GM12878 (cell line): ENCODE measurements at regions not wholly inside any gene's neighbourhood (a gene's known extent, or its start where the extent isn't known, plus 50 kb on each side); places are given as distances from the start of the nearest gene placed in this dataset.

ENCODE experiments used
- CBX5 ChIP-seq: sonication (generic); IDR thresholded peaks from 2 replicates; pipeline ENCODE4 v1.6.1; 2016; ENCODE audit warnings: low read depth, moderate library complexity, mild to moderate bottlenecking, inconsistent platforms
- KDM1A ChIP-seq: fragments of 200-600 bp; sonication (generic); IDR thresholded peaks from 2 replicates; pipeline ENCODE4 v1.6.1; 2016; ENCODE audit warnings: borderline replicate concordance
- NFYB ChIP-seq: IDR thresholded peaks from 2 replicates; pipeline ENCODE4 v1.6.1; 2011; ENCODE audit warnings: low read depth, mild to moderate bottlenecking, low read length, improper control_type of control experiment, moderate library complexity; ENCODE audit not compliant: insufficient read depth
- NR2C1 ChIP-seq: fragments of 450-650 bp; IDR thresholded peaks from 2 replicates; pipeline ENCODE4 v1.6.1; 2017; ENCODE audit warnings: antibody characterized with exemption, mild to moderate bottlenecking, moderate library complexity
- SP1 ChIP-seq: IDR thresholded peaks from one replicate; pipeline ENCODE4 v1.6.1; 2011; ENCODE audit warnings: low read depth, low read length
- TAF1 ChIP-seq: IDR thresholded peaks from 2 replicates; pipeline ENCODE4 v1.6.1; 2011; ENCODE audit warnings: mild to moderate bottlenecking, low read depth, low read length, borderline replicate concordance

DNA sequence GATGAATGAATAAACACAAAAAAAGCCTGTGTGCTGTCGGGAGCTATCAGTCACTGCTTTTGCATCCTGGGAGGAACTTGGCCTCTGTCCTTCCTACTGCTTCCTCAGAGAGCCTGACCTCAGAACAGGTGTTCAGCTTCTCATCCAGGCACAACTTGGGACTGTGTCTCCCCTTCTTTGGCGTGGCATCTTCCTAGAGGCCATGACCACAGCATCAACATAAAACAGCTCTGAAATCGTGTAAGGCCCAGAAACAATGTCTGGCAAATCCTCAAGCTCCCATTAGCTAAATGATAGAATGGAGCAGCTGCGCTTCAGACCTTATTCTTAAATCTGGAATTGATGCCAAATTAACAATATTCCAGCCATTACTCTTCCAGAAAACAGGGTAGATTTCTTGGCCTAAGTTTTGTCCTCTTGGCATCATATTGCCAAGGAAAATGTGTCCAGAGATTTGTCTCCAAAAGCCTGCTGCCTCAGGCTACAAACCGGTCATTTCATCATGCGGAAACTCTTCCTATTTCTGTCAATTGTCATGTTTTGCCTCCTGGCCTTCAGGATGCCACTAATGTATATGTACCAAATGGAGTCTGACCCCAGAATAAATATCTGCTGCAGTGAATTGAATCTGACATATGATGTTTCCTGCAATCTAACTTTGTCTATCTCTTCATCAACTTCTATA is 53.2 kb upstream of the RAB27B start:
- TF ChIP-seq TAF1 (no peak), KDM1A (no peak), NFYB (no peak), NR2C1 (no peak), CBX5 (no peak), SP1 (no peak)
